HL-60 (cell line): ENCODE measurements at regions not wholly inside any gene's neighbourhood (a gene's known extent, or its start where the extent isn't known, plus 50 kb on each side); places are given as distances from the start of the nearest gene placed in this dataset.

ENCODE experiments used
- GABPA ChIP-seq: IDR thresholded peaks from 2 replicates; pipeline ENCODE4 v1.6.1; 2012; ENCODE audit warnings: low read depth
- POLR2AphosphoS5 ChIP-seq: IDR thresholded peaks from 2 replicates; pipeline ENCODE4 v1.6.1; 2012; ENCODE audit warnings: low read depth
- TF ChIP-seq, protein P1 (sequence below): IDR thresholded peaks from one replicate; pipeline ENCODE4 v1.5.1; 2011; ENCODE audit warnings: low read length, control low read depth, inconsistent platforms; ENCODE audit not compliant: insufficient read depth
- TF ChIP-seq, protein P2 (sequence below): IDR thresholded peaks from 2 replicates; pipeline ENCODE4 v1.6.1; 2012; ENCODE audit warnings: low read depth; ENCODE audit not compliant: insufficient replicate concordance

DNA sequence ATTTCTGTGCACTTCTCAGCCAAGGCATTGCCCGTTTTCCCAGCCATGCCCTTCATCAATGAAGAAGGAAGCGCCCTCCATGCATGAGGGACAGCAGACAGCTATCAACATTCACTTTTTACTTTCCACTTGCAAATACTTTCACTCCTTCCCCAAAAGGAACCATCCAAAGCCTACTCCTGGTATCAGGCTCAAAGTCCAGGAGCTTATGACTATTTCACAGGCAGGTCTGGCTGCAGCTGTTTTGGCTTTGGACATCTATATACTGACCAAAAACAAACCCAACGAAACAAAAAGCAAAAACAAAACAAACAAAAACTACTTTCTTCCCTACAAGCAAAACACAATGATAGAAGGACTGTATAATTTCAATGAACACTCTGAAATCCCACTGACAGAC is 825.1 kb downstream of the RNF144A start:
- TF ChIP-seq, protein P1, sequence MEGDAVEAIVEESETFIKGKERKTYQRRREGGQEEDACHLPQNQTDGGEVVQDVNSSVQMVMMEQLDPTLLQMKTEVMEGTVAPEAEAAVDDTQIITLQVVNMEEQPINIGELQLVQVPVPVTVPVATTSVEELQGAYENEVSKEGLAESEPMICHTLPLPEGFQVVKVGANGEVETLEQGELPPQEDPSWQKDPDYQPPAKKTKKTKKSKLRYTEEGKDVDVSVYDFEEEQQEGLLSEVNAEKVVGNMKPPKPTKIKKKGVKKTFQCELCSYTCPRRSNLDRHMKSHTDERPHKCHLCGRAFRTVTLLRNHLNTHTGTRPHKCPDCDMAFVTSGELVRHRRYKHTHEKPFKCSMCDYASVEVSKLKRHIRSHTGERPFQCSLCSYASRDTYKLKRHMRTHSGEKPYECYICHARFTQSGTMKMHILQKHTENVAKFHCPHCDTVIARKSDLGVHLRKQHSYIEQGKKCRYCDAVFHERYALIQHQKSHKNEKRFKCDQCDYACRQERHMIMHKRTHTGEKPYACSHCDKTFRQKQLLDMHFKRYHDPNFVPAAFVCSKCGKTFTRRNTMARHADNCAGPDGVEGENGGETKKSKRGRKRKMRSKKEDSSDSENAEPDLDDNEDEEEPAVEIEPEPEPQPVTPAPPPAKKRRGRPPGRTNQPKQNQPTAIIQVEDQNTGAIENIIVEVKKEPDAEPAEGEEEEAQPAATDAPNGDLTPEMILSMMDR: no peak
- TF ChIP-seq POLR2AphosphoS5: no peak
- TF ChIP-seq GABPA: no peak
- TF ChIP-seq, protein P2, sequence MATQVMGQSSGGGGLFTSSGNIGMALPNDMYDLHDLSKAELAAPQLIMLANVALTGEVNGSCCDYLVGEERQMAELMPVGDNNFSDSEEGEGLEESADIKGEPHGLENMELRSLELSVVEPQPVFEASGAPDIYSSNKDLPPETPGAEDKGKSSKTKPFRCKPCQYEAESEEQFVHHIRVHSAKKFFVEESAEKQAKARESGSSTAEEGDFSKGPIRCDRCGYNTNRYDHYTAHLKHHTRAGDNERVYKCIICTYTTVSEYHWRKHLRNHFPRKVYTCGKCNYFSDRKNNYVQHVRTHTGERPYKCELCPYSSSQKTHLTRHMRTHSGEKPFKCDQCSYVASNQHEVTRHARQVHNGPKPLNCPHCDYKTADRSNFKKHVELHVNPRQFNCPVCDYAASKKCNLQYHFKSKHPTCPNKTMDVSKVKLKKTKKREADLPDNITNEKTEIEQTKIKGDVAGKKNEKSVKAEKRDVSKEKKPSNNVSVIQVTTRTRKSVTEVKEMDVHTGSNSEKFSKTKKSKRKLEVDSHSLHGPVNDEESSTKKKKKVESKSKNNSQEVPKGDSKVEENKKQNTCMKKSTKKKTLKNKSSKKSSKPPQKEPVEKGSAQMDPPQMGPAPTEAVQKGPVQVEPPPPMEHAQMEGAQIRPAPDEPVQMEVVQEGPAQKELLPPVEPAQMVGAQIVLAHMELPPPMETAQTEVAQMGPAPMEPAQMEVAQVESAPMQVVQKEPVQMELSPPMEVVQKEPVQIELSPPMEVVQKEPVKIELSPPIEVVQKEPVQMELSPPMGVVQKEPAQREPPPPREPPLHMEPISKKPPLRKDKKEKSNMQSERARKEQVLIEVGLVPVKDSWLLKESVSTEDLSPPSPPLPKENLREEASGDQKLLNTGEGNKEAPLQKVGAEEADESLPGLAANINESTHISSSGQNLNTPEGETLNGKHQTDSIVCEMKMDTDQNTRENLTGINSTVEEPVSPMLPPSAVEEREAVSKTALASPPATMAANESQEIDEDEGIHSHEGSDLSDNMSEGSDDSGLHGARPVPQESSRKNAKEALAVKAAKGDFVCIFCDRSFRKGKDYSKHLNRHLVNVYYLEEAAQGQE: no peak
